Effector memory CD4-positive, alpha-beta T cell (primary cell): ENCODE measurements at regions not wholly inside any gene's neighbourhood (a gene's known extent, or its start where the extent isn't known, plus 50 kb on each side); places are given as distances from the start of the nearest gene placed in this dataset.

Experiments
- DNase-seq, 3 donors: peaks; one replicate each; pipeline ENCODE4 v3.0.0-alpha.2; 2020
- H3K27ac ChIP-seq: 2 replicates; pipeline ENCODE4 v1.7.0; 2013; ENCODE audit warnings: mild to moderate bottlenecking, low read length, moderate library complexity; ENCODE audit not compliant: insufficient read depth, poor library complexity, severe bottlenecking
- H3K27me3 ChIP-seq: replicated peaks from 2 replicates; pipeline ENCODE4 v1.7.0; 2013; ENCODE audit warnings: mild to moderate bottlenecking, low read length; ENCODE audit not compliant: insufficient read depth, control insufficient read depth, poor library complexity, severe bottlenecking
- H3K36me3 ChIP-seq: 2 replicates; pipeline ENCODE4 v1.7.0; 2013; ENCODE audit warnings: mild to moderate bottlenecking, low read length, moderate library complexity; ENCODE audit not compliant: control insufficient read depth, insufficient read depth
- H3K4me1 ChIP-seq: 2 replicates; pipeline ENCODE4 v1.7.0; 2013; ENCODE audit warnings: low read length, mild to moderate bottlenecking; ENCODE audit not compliant: control insufficient read depth, insufficient read depth, poor library complexity, severe bottlenecking
- H3K4me3 ChIP-seq: 2 replicates; pipeline ENCODE4 v1.7.0; 2013; ENCODE audit warnings: low read length, low read depth, mild to moderate bottlenecking; ENCODE audit not compliant: insufficient read depth, poor library complexity, severe bottlenecking
- H3K9me3 ChIP-seq: 2 replicates; pipeline ENCODE4 v1.7.0; 2013; ENCODE audit warnings: mild to moderate bottlenecking, low read length, moderate library complexity; ENCODE audit not compliant: control insufficient read depth

GRCh38 chr16:27729516-27730304 lies 179.8 kb downstream of the KATNIP start:
- Histone ChIP-seq H3K27me3 (no peaks in the 10 kb centered on the region), H3K27ac (no peak overlapping the region), H3K4me3 (no peak overlapping the region), H3K36me3 (no peaks in the 10 kb centered on the region), H3K9me3 (no peaks in the 10 kb centered on the region), H3K4me1 (no peaks in the 10 kb centered on the region)
- no peak for DNase-seq

DNA sequence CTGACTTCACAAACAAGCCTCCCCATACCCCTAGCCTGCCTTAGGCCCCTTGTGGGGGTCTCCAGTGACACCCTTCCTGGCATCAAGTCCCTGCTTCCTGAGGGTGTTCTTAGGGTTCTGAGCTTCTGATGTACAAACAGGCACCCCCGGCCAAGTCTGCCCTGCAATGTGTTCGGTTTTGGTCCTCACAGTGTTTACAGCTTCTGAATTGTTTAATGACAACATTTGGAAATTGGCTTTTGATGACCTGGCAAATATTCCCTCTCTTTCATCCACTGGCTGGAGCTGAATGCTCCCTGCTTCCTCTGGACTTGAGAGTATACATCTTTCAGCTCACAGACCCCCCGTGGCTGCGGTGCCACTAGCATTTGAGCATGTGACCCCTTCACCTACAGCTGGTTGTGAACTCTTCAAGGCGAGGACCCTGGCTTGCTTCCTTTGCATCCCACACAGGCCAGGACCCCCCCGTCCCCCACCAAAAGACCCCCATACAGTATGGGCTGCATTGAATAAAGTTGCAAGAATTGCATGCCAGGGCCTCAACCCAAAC lies 180.8 kb downstream of the KATNIP start:
- no peak overlapping the region for H3K4me3 ChIP-seq
- no peaks in the 10 kb centered on the region for H3K9me3 ChIP-seq
- no peaks in the 10 kb centered on the region for H3K4me1 ChIP-seq
- H3K27ac ChIP-seq: no peak overlapping the region
- DNase-seq: no peak
- no peaks in the 10 kb centered on the region for H3K27me3 ChIP-seq
- no peaks in the 10 kb centered on the region for H3K36me3 ChIP-seq

DNA sequence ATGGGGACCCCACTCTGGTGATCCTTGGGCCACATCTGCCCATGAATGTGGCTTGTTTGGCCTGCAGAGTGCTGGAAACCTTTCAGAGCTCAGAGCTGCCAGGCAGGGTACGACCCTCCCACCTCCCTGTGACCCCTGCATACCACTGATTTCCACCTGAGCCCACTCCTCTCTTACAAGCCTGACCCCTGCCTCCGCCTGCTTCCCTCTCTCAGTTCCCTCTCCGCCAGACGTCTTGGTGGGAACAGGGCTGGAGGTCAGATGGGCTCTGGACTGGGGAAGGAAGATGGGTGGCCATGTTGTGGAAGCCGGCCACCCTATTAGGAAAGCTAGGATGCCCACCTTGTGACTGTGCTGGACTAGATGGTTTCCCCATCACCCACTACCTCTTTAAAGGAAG lies 185.1 kb downstream of the KATNIP start:
- Histone ChIP-seq H3K4me3 (no peak overlapping the region), H3K27ac (no peak overlapping the region), H3K36me3 (no peaks in the 10 kb centered on the region), H3K4me1 (no peaks in the 10 kb centered on the region), H3K9me3 (no peaks in the 10 kb centered on the region), H3K27me3 (no peaks in the 10 kb centered on the region)
- no peak for DNase-seq

GRCh38 chr16:27736431-27736830 lies 186.5 kb downstream of the KATNIP start:
- no peak for DNase-seq
- Histone ChIP-seq H3K9me3 (no peaks in the 10 kb centered on the region), H3K36me3 (no peaks in the 10 kb centered on the region), H3K27me3 (no peaks in the 10 kb centered on the region), H3K4me3 (no peak overlapping the region), H3K4me1 (no peaks in the 10 kb centered on the region), H3K27ac (no peak overlapping the region)

DNA sequence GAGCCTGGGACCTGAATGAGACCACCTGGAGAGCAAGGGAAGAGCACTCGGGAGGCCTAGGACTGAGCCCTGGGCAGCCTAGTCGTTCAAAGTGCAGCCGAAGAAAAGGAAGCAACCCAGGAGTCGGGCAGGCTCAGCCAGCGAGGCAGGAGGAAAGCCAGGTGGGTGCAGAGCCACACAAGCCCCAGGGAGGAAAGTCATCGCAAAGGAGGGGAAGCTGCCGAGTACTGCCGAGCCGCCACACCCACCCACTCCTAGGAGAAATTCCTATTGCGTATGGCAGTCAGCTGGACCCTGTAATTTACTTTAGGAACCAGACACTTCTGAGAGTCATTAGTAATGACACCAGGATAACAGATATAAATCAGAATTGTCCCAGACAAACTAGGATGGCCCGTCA lies 187.6 kb downstream of the KATNIP start:
- no peak overlapping the region for H3K27ac ChIP-seq
- no peaks in the 10 kb centered on the region for H3K4me1 ChIP-seq
- H3K36me3 ChIP-seq: no peaks in the 10 kb centered on the region
- no peak for DNase-seq
- no peaks in the 10 kb centered on the region for H3K9me3 ChIP-seq
- no peak overlapping the region for H3K4me3 ChIP-seq
- no peaks in the 10 kb centered on the region for H3K27me3 ChIP-seq
